ENCODE measurements at regions not wholly inside any gene's neighbourhood (a gene's known extent, or its start where the extent isn't known, plus 50 kb on each side); places are given as distances from the start of the nearest gene placed in this dataset.

- POLR2A ChIA-PET: no interaction called here
Measured at GRCh38 chr11:32289701-32290100, 145.6 kb downstream of the WT1 start.

GRCh38 chr11:32290783-32291182 is 144.6 kb downstream of the WT1 start:
- no peaks in the 10 kb centered on the region for H3K36me3 ChIP-seq (ENCODE audit: control insufficient read depth, insufficient read depth, low read length)
- DNase-seq (ENCODE audit: low read depth): no peak
- no peak overlapping the region for H3K4me3 ChIP-seq (ENCODE audit: low read depth, low read length)
- CTCF ChIA-PET: interaction anchor here (1.1 to 1.5 kb wide), 2 partner anchors 14 to 16 kb away, joined by 3 read pairs; no protein-coding TSS in a partner anchor
- TF ChIP-seq CTCF (IDR thresholded peaks at IDR 0.05; ENCODE audit: insufficient read depth, low read depth, low read length): no peak
- POLR2A ChIA-PET: no interaction called here
- H3K27me3 ChIP-seq (ENCODE audit: control insufficient read depth, insufficient read depth, low read length): no peaks in the 10 kb centered on the region

More at GRCh38 chr11:32289701-32290100, 145.6 kb downstream of the WT1 start:
- no peak for TF ChIP-seq CTCF (IDR thresholded peaks at IDR 0.05; ENCODE audit: insufficient read depth, low read depth, low read length)
- Histone ChIP-seq H3K36me3 (ENCODE audit: control insufficient read depth, insufficient read depth, low read length) (no peaks in the 10 kb centered on the region), H3K27me3 (ENCODE audit: control insufficient read depth, insufficient read depth, low read length) (no peaks in the 10 kb centered on the region), H3K4me3 (ENCODE audit: low read depth, low read length) (no peak overlapping the region)
- no peak for DNase-seq (ENCODE audit: low read depth)
- CTCF ChIA-PET: interaction anchor here (0.6 to 0.7 kb wide), 2 partner anchors 8 to 433 kb away, joined by 3 read pairs; no protein-coding TSS in a partner anchor

GRCh38 chr11:32297611-32298011 is 137.7 kb downstream of the WT1 start:
- Histone ChIP-seq H3K27me3 (ENCODE audit: control insufficient read depth, insufficient read depth, low read length) (0 out of 2 replicates have a peak, but pooled peaks cover 3% of the 10 kb centered on the region), H3K4me3 (ENCODE audit: low read depth, low read length) (no peak overlapping the region), H3K36me3 (ENCODE audit: control insufficient read depth, insufficient read depth, low read length) (no peaks in the 10 kb centered on the region)
- DNase-seq (ENCODE audit: low read depth): no peak
- POLR2A ChIA-PET: no interaction called here
- TF ChIP-seq CTCF (IDR thresholded peaks at IDR 0.05; ENCODE audit: insufficient read depth, low read depth, low read length): no peak
- CTCF ChIA-PET: interaction anchor here (0.7 to 2.5 kb wide), 9 partner anchors 8 to 139 kb away, joined by 3 to 9 read pairs (median 3); no protein-coding TSS in a partner anchor

GRCh38 chr11:32302826-32303225 is 132.5 kb downstream of the WT1 start:
- ChIA-PET POLR2A (no interaction called here), CTCF (interaction anchor here (0.6 to 1.8 kb wide), 3 partner anchors 10 to 493 kb away, joined by 3 to 5 read pairs (median 4); no protein-coding TSS in a partner anchor)
- H3K36me3 ChIP-seq (ENCODE audit: control insufficient read depth, insufficient read depth, low read length): no peaks in the 10 kb centered on the region
- DNase-seq (ENCODE audit: low read depth): no peak
- no peaks in the 10 kb centered on the region for H3K27me3 ChIP-seq (ENCODE audit: control insufficient read depth, insufficient read depth, low read length)
- no peak for TF ChIP-seq CTCF (IDR thresholded peaks at IDR 0.05; ENCODE audit: insufficient read depth, low read depth, low read length)
- no peak overlapping the region for H3K4me3 ChIP-seq (ENCODE audit: low read depth, low read length)

GRCh38 chr11:32304521-32304920 is 130.8 kb downstream of the WT1 start:
- ChIA-PET CTCF (interaction anchor here (0.7 to 1.3 kb wide), 6 partner anchors 9 to 58 kb away, joined by 3 to 6 read pairs (median 3); no protein-coding TSS in a partner anchor), POLR2A (no interaction called here)
- H3K36me3 ChIP-seq (ENCODE audit: control insufficient read depth, insufficient read depth, low read length): no peaks in the 10 kb centered on the region
- no peak overlapping the region for H3K4me3 ChIP-seq (ENCODE audit: low read depth, low read length)
- H3K27me3 ChIP-seq (ENCODE audit: control insufficient read depth, insufficient read depth, low read length): no peaks in the 10 kb centered on the region
- DNase-seq (ENCODE audit: low read depth): no peak
- TF ChIP-seq CTCF (IDR thresholded peaks at IDR 0.05; ENCODE audit: insufficient read depth, low read depth, low read length): no peak

All from BJ (cell line).